ENCODE measurements at regions not wholly inside any gene's neighbourhood (a gene's known extent, or its start where the extent isn't known, plus 50 kb on each side); places are given as distances from the start of the nearest gene placed in this dataset.

DNA sequence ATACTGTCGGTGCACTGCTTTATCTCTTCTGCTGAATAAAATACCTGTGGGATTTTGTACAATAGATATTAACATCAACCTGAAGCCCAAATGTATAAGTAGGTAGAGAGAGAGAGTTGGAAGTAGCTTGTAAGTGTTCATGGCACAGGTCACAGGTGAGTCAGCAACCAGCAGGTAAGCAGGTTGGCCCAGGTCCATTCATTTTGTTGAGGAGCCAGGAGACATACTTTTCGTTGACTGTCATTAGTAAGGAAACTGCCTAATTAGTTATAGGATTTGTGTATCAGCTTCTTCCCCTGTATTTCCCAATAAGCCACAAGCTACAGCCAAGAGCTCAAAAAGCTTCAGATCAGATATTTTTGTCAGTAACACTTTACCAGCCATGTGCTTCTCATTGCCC lies 650.8 kb downstream of the IRX1 start:
- Histone ChIP-seq H3K4me1 (ENCODE audit: control insufficient read depth in 2 of 2, insufficient read depth in 2 of 2, low read length in 2 of 2) (no peaks in the 10 kb centered on the region), H3K36me3 (ENCODE audit: control insufficient read depth in 2 of 2, insufficient read depth in 2 of 2, low read length in 2 of 2) (no peaks in the 10 kb centered on the region), H3K9me3 (ENCODE audit: control insufficient read depth in 2 of 2, low read length in 2 of 2) (no peaks in the 10 kb centered on the region), H3K9ac (ENCODE audit: low read depth in 1 of 2, low read length in 2 of 2) (no peak overlapping the region), H3K27me3 (ENCODE audit: control insufficient read depth in 2 of 2, insufficient read depth in 2 of 2, low read length in 2 of 2) (no peaks in the 10 kb centered on the region), H3K4me3 (ENCODE audit: low read length in 2 of 2) (no peak overlapping the region), H3K27ac (ENCODE audit: low read depth in 2 of 2, low read length in 2 of 2) (no peak overlapping the region)

DNA sequence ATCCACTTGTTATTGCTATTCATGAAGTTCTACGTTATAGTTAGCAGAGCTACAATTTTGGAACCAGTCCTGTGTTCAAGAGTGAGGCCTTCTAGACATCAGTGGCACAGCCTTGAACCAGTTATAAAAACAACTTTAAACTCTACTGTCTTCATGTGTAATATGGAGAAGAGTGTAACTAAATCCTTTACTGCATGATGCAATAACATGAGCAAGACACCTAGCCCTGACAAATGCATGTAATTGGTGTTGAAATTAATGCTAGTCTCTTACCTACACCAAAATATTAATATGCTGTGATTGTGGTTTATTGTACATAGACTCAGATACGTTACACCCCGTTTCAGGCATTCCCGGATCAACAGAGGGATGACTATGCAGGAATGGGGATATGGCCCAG lies 654.6 kb downstream of the IRX1 start:
- Histone ChIP-seq H3K27me3 (ENCODE audit: control insufficient read depth in 2 of 2, insufficient read depth in 2 of 2, low read length in 2 of 2) (no peaks in the 10 kb centered on the region), H3K36me3 (ENCODE audit: control insufficient read depth in 2 of 2, insufficient read depth in 2 of 2, low read length in 2 of 2) (no peaks in the 10 kb centered on the region), H3K9me3 (ENCODE audit: control insufficient read depth in 2 of 2, low read length in 2 of 2) (no peaks in the 10 kb centered on the region), H3K9ac (ENCODE audit: low read depth in 1 of 2, low read length in 2 of 2) (no peak overlapping the region), H3K4me3 (ENCODE audit: low read length in 2 of 2) (no peak overlapping the region), H3K27ac (ENCODE audit: low read depth in 2 of 2, low read length in 2 of 2) (no peak overlapping the region), H3K4me1 (ENCODE audit: control insufficient read depth in 2 of 2, insufficient read depth in 2 of 2, low read length in 2 of 2) (no peaks in the 10 kb centered on the region)

DNA sequence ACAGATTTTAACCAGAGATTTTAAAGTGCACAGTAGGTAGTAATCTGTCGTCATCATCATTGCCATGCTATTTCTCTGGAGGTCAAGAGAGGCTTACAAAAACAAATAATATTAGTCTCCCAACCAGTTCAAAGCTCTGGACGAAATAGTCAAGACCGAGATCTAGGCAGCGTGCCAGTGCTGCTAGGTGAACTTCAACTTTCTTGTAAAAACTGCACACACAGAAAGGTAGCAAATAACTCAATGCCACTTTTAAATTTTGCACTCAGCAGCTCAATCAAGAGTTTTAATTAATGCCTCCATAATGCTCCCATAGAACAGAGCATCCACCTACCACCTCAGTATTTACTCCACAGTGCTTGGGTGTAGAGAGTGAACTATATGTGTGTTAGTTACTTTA lies 656.8 kb downstream of the IRX1 start:
- Histone ChIP-seq H3K27me3 (ENCODE audit: control insufficient read depth in 2 of 2, insufficient read depth in 2 of 2, low read length in 2 of 2) (no peaks in the 10 kb centered on the region), H3K9ac (ENCODE audit: low read depth in 1 of 2, low read length in 2 of 2) (no peak overlapping the region), H3K4me3 (ENCODE audit: low read length in 2 of 2) (no peak overlapping the region), H3K27ac (ENCODE audit: low read depth in 2 of 2, low read length in 2 of 2) (no peak overlapping the region), H3K9me3 (ENCODE audit: control insufficient read depth in 2 of 2, low read length in 2 of 2) (peaks cover 0 to 2% of the 10 kb centered on the region in 2 donors), H3K36me3 (ENCODE audit: control insufficient read depth in 2 of 2, insufficient read depth in 2 of 2, low read length in 2 of 2) (no peaks in the 10 kb centered on the region), H3K4me1 (ENCODE audit: control insufficient read depth in 2 of 2, insufficient read depth in 2 of 2, low read length in 2 of 2) (no peaks in the 10 kb centered on the region)

- H3K9ac ChIP-seq (ENCODE audit: low read depth in 1 of 2, low read length in 2 of 2) = no peak overlapping the region
- H3K36me3 ChIP-seq (ENCODE audit: control insufficient read depth in 2 of 2, insufficient read depth in 2 of 2, low read length in 2 of 2) = no peaks in the 10 kb centered on the region
- H3K27ac ChIP-seq (ENCODE audit: low read depth in 2 of 2, low read length in 2 of 2) = no peak overlapping the region
- H3K27me3 ChIP-seq (ENCODE audit: control insufficient read depth in 2 of 2, insufficient read depth in 2 of 2, low read length in 2 of 2) = no peaks in the 10 kb centered on the region
- no peak overlapping the region for H3K4me3 ChIP-seq (ENCODE audit: low read length in 2 of 2)
- no peaks in the 10 kb centered on the region for H3K4me1 ChIP-seq (ENCODE audit: control insufficient read depth in 2 of 2, insufficient read depth in 2 of 2, low read length in 2 of 2)
- peaks cover 0 to 2% of the 10 kb centered on the region in 2 donors for H3K9me3 ChIP-seq (ENCODE audit: control insufficient read depth in 2 of 2, low read length in 2 of 2)
Observed at GRCh38 chr5:4254736-4255135, 659.1 kb downstream of the IRX1 start.

DNA sequence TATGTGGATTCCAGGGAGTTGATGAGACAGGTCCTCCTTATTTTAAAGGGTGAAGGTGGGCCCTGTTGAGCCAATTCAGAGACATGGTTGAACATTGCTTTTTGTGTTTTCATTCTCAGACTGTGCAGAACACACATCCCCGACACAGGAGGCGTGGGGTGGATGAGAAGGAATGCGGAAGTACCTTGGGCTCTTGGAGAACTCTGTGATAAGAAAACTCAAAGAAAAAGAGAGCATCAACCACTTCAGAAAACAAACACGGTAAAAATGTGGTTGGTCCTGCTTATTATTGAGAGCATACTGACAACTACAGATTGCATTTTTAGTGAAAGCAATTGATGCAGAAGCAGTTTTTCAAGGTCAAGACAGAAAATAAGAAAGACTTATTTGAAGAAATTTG lies 659.8 kb downstream of the IRX1 start:
- Histone ChIP-seq H3K4me3 (ENCODE audit: low read length in 2 of 2) (no peak overlapping the region), H3K27ac (ENCODE audit: low read depth in 2 of 2, low read length in 2 of 2) (no peak overlapping the region), H3K9me3 (ENCODE audit: control insufficient read depth in 2 of 2, low read length in 2 of 2) (peaks cover 0 to 2% of the 10 kb centered on the region in 2 donors), H3K9ac (ENCODE audit: low read depth in 1 of 2, low read length in 2 of 2) (no peak overlapping the region), H3K4me1 (ENCODE audit: control insufficient read depth in 2 of 2, insufficient read depth in 2 of 2, low read length in 2 of 2) (no peaks in the 10 kb centered on the region), H3K36me3 (ENCODE audit: control insufficient read depth in 2 of 2, insufficient read depth in 2 of 2, low read length in 2 of 2) (no peaks in the 10 kb centered on the region), H3K27me3 (ENCODE audit: control insufficient read depth in 2 of 2, insufficient read depth in 2 of 2, low read length in 2 of 2) (no peaks in the 10 kb centered on the region)

GRCh38 chr5:4258170-4258569 lies 662.5 kb downstream of the IRX1 start:
- no peaks in the 10 kb centered on the region for H3K4me1 ChIP-seq (ENCODE audit: control insufficient read depth in 2 of 2, insufficient read depth in 2 of 2, low read length in 2 of 2)
- H3K9me3 ChIP-seq (ENCODE audit: control insufficient read depth in 2 of 2, low read length in 2 of 2) = peaks cover 0 to 6% of the 10 kb centered on the region in 2 donors
- H3K27ac ChIP-seq (ENCODE audit: low read depth in 2 of 2, low read length in 2 of 2) = no peak overlapping the region
- H3K27me3 ChIP-seq (ENCODE audit: control insufficient read depth in 2 of 2, insufficient read depth in 2 of 2, low read length in 2 of 2) = no peaks in the 10 kb centered on the region
- no peaks in the 10 kb centered on the region for H3K36me3 ChIP-seq (ENCODE audit: control insufficient read depth in 2 of 2, insufficient read depth in 2 of 2, low read length in 2 of 2)
- no peak overlapping the region for H3K9ac ChIP-seq (ENCODE audit: low read depth in 1 of 2, low read length in 2 of 2)
- H3K4me3 ChIP-seq (ENCODE audit: low read length in 2 of 2) = no peak overlapping the region

- no peak overlapping the region for H3K4me3 ChIP-seq (ENCODE audit: low read length in 2 of 2)
- no peaks in the 10 kb centered on the region for H3K27me3 ChIP-seq (ENCODE audit: control insufficient read depth in 2 of 2, insufficient read depth in 2 of 2, low read length in 2 of 2)
- peaks cover 0 to 8% of the 10 kb centered on the region in 2 donors for H3K9me3 ChIP-seq (ENCODE audit: control insufficient read depth in 2 of 2, low read length in 2 of 2)
Observed at GRCh38 chr5:4271193-4271592, 675.6 kb downstream of the IRX1 start.

DNA sequence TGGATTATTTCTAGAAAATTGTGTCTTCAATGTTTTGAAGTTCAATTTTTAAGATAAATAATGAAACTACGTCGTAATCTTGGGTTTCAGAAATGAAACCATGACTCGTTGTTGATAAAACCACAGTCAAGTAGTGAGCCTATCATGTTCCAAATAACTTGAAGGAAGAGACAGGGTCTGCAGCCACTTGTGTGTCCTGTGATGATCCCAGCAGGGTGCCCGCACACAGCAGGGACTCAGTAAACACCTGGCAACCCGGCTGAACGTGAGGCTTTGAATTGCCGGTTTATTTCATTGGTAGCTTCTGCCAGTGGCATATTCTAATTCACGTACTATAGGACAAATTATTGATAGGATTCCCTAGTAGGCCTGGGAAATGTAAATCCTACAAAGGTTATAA lies 679.6 kb downstream of the IRX1 start:
- Histone ChIP-seq H3K36me3 (ENCODE audit: control insufficient read depth in 2 of 2, insufficient read depth in 2 of 2, low read length in 2 of 2) (no peaks in the 10 kb centered on the region), H3K4me1 (ENCODE audit: control insufficient read depth in 2 of 2, insufficient read depth in 2 of 2, low read length in 2 of 2) (no peaks in the 10 kb centered on the region), H3K27me3 (ENCODE audit: control insufficient read depth in 2 of 2, insufficient read depth in 2 of 2, low read length in 2 of 2) (no peaks in the 10 kb centered on the region), H3K9me3 (ENCODE audit: control insufficient read depth in 2 of 2, low read length in 2 of 2) (peaks cover 0 to 7% of the 10 kb centered on the region in 2 donors), H3K9ac (ENCODE audit: low read depth in 1 of 2, low read length in 2 of 2) (no peak overlapping the region), H3K4me3 (ENCODE audit: low read length in 2 of 2) (no peak overlapping the region), H3K27ac (ENCODE audit: low read depth in 2 of 2, low read length in 2 of 2) (no peak overlapping the region)

More at GRCh38 chr5:4271193-4271592, 675.6 kb downstream of the IRX1 start:
- Histone ChIP-seq H3K9ac (ENCODE audit: low read depth in 1 of 2, low read length in 2 of 2) (no peak overlapping the region), H3K4me1 (ENCODE audit: control insufficient read depth in 2 of 2, insufficient read depth in 2 of 2, low read length in 2 of 2) (no peaks in the 10 kb centered on the region), H3K36me3 (ENCODE audit: control insufficient read depth in 2 of 2, insufficient read depth in 2 of 2, low read length in 2 of 2) (no peaks in the 10 kb centered on the region), H3K27ac (ENCODE audit: low read depth in 2 of 2, low read length in 2 of 2) (no peak overlapping the region)

- Histone ChIP-seq H3K4me3 (ENCODE audit: low read length in 2 of 2) (no peak overlapping the region), H3K9ac (ENCODE audit: low read depth in 1 of 2, low read length in 2 of 2) (no peak overlapping the region), H3K4me1 (ENCODE audit: control insufficient read depth in 2 of 2, insufficient read depth in 2 of 2, low read length in 2 of 2) (no peaks in the 10 kb centered on the region), H3K27ac (ENCODE audit: low read depth in 2 of 2, low read length in 2 of 2) (no peak overlapping the region), H3K9me3 (ENCODE audit: control insufficient read depth in 2 of 2, low read length in 2 of 2) (no peaks in the 10 kb centered on the region), H3K27me3 (ENCODE audit: control insufficient read depth in 2 of 2, insufficient read depth in 2 of 2, low read length in 2 of 2) (no peaks in the 10 kb centered on the region), H3K36me3 (ENCODE audit: control insufficient read depth in 2 of 2, insufficient read depth in 2 of 2, low read length in 2 of 2) (no peaks in the 10 kb centered on the region)
Observed at GRCh38 chr5:4294878-4295277, 699.2 kb downstream of the IRX1 start.

DNA sequence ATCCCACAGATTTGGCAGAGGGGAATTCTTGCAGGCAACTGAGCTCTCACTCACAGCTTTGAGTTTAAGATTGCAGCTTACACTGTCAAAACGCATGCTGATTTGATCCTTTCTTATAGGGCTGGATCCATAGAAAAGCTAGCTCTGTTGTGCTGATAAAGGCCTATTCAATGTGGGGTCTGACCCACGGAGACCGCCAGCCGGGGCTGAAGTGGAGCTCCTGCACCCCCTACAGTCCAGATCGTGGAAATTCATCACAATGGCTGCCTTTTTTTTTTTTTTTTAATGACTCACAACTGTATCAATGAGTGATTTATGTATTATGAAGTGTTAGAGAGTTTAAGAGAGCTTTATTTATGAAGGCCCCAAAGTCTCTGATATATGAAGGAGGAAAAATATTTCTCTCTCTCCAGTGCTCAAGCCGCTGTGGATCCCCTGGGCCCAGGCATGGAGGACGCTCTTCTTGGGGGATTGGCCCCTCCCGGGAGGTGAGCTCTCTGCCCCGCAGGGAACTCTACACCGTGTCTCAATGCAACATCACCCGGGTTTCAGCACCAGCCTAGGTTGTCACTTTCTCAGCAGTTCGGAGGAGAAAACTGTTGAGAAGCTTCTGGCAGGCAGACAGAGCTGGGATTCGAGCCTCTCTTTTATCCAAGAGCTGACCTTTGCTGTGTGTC lies 700.2 kb downstream of the IRX1 start:
- H3K9me3 ChIP-seq (ENCODE audit: control insufficient read depth in 2 of 2, low read length in 2 of 2) = no peaks in the 10 kb centered on the region
- H3K4me1 ChIP-seq (ENCODE audit: control insufficient read depth in 2 of 2, insufficient read depth in 2 of 2, low read length in 2 of 2) = no peaks in the 10 kb centered on the region
- no peak overlapping the region for H3K27ac ChIP-seq (ENCODE audit: low read depth in 2 of 2, low read length in 2 of 2)
- H3K9ac ChIP-seq (ENCODE audit: low read depth in 1 of 2, low read length in 2 of 2) = no peak overlapping the region
- no peak overlapping the region for H3K4me3 ChIP-seq (ENCODE audit: low read length in 2 of 2)
- no peaks in the 10 kb centered on the region for H3K36me3 ChIP-seq (ENCODE audit: control insufficient read depth in 2 of 2, insufficient read depth in 2 of 2, low read length in 2 of 2)
- H3K27me3 ChIP-seq (ENCODE audit: control insufficient read depth in 2 of 2, insufficient read depth in 2 of 2, low read length in 2 of 2) = no peaks in the 10 kb centered on the region

DNA sequence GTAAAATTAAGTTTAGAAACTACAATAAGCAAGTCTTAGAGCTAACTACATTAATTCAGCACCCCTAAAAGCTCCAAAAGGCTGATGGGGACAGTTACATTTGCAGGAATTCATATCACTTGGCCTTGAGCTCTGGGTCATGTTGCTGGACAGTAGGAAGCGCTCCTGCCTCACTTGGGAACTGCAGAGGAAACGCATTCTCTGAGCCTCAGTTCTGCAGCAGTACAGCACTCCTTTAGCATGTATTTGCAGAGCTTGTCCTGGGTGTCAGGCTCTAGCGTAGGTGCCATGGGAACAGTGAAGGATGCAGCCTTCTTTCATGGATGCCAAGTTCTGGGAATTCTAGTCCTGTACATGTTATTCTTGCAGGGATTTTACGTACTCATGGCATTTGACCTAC lies 710.4 kb downstream of the IRX1 start:
- Histone ChIP-seq H3K9ac (ENCODE audit: low read depth in 1 of 2, low read length in 2 of 2) (no peak overlapping the region), H3K4me1 (ENCODE audit: control insufficient read depth in 2 of 2, insufficient read depth in 2 of 2, low read length in 2 of 2) (no peaks in the 10 kb centered on the region), H3K4me3 (ENCODE audit: low read length in 2 of 2) (no peak overlapping the region), H3K9me3 (ENCODE audit: control insufficient read depth in 2 of 2, low read length in 2 of 2) (peaks cover 0 to 3% of the 10 kb centered on the region in 2 donors), H3K27ac (ENCODE audit: low read depth in 2 of 2, low read length in 2 of 2) (no peak overlapping the region), H3K27me3 (ENCODE audit: control insufficient read depth in 2 of 2, insufficient read depth in 2 of 2, low read length in 2 of 2) (no peaks in the 10 kb centered on the region), H3K36me3 (ENCODE audit: control insufficient read depth in 2 of 2, insufficient read depth in 2 of 2, low read length in 2 of 2) (no peaks in the 10 kb centered on the region)
